Mesenchymal stem cell (in vitro differentiated cells and primary cell): ENCODE measurements at regions not wholly inside any gene's neighbourhood (a gene's known extent, or its start where the extent isn't known, plus 50 kb on each side); places are given as distances from the start of the nearest gene placed in this dataset.

Experiments
- DNase-seq: peaks from one replicate; pipeline ENCODE4 v3.0.0-alpha.2; 2013
- H2AFZ ChIP-seq: one replicate; pipeline ENCODE4 v1.6.1; 2013; ENCODE audit warnings: low read depth, mild to moderate bottlenecking, control low read depth, inconsistent platforms, low read length, moderate library complexity
- H2AK5ac ChIP-seq: 2 replicates; pipeline ENCODE4 v1.6.1; 2013; ENCODE audit warnings: low read length, moderate library complexity, mild to moderate bottlenecking, inconsistent platforms; ENCODE audit not compliant: severe bottlenecking
- H2BK120ac ChIP-seq: one replicate; pipeline ENCODE4 v1.6.1; 2013; ENCODE audit warnings: low read depth, mild to moderate bottlenecking, inconsistent platforms, low read length, moderate library complexity
- H2BK12ac ChIP-seq, 2 experiments: one replicate each; pipeline ENCODE4 v1.6.1; 2013; ENCODE audit warnings: inconsistent platforms in 2 of 2, low read length in 2 of 2, mild to moderate bottlenecking in 2 of 2, moderate library complexity in 2 of 2, control low read depth in 1 of 2
- H2BK15ac ChIP-seq: one replicate; pipeline ENCODE4 v1.6.1; 2013; ENCODE audit warnings: mild to moderate bottlenecking, low read depth, inconsistent platforms; ENCODE audit not compliant: poor library complexity, severe bottlenecking
- H2BK5ac ChIP-seq: 2 replicates; pipeline ENCODE4 v1.6.1; 2013; ENCODE audit warnings: low read depth, mild to moderate bottlenecking, low read length, control low read depth, inconsistent platforms; ENCODE audit not compliant: poor library complexity, severe bottlenecking
- H3K14ac ChIP-seq, 2 experiments: one replicate each; pipeline ENCODE4 v1.6.1; 2013; ENCODE audit warnings: inconsistent platforms in 2 of 2, low read length in 2 of 2, control low read depth in 1 of 2, mild to moderate bottlenecking in 1 of 2, moderate library complexity in 1 of 2
- H3K18ac ChIP-seq, 2 experiments: one replicate each; pipeline ENCODE4 v1.6.1; 2013; ENCODE audit warnings: inconsistent platforms in 2 of 2, low read length in 2 of 2, control low read depth in 1 of 2, low read depth in 1 of 2, mild to moderate bottlenecking in 1 of 2
- H3K23ac ChIP-seq, 2 experiments: one replicate each; pipeline ENCODE4 v1.6.1; 2013; ENCODE audit warnings: inconsistent platforms in 2 of 2, low read length in 2 of 2, mild to moderate bottlenecking in 2 of 2, moderate library complexity in 2 of 2, control low read depth in 1 of 2
- H3K27ac ChIP-seq: 2 replicates; pipeline ENCODE4 v1.5.1; 2013; ENCODE audit warnings: mild to moderate bottlenecking, moderate library complexity, low read length, control low read depth, inconsistent platforms; ENCODE audit not compliant: poor library complexity, severe bottlenecking
- H3K27me3 ChIP-seq, 2 experiments: 2 replicates each; pipeline versions ENCODE4 v1.6.1 to v1.7.0; 2013; ENCODE audit warnings: low read length in 2 of 2, mild to moderate bottlenecking in 2 of 2, moderate library complexity in 2 of 2, control low read depth in 1 of 2, inconsistent platforms in 1 of 2; ENCODE audit not compliant: control insufficient read depth in 1 of 2, insufficient read depth in 1 of 2
- H3K36me3 ChIP-seq, 2 experiments: 2 replicates each; pipeline versions ENCODE4 v1.6.1 to v1.7.0; 2013; ENCODE audit warnings: low read length in 2 of 2, control low read depth in 1 of 2, inconsistent platforms in 1 of 2, low read depth in 1 of 2, mild to moderate bottlenecking in 1 of 2; ENCODE audit not compliant: insufficient read depth in 2 of 2, control insufficient read depth in 1 of 2
- H3K4ac ChIP-seq, 2 experiments: one replicate each; pipeline ENCODE4 v1.6.1; 2013; ENCODE audit warnings: inconsistent platforms in 2 of 2, low read length in 2 of 2, mild to moderate bottlenecking in 2 of 2, moderate library complexity in 2 of 2, control low read depth in 1 of 2, low read depth in 1 of 2
- H3K4me1 ChIP-seq: 2 replicates; pipeline ENCODE4 v1.6.1; 2013; ENCODE audit warnings: low read depth, low read length, control low read depth; ENCODE audit not compliant: control insufficient read depth, insufficient read depth
- H3K4me2 ChIP-seq: 2 replicates; pipeline ENCODE4 v1.6.1; 2013; ENCODE audit warnings: low read length, mild to moderate bottlenecking, inconsistent platforms; ENCODE audit not compliant: poor library complexity, severe bottlenecking
- H3K4me3 ChIP-seq, 2 experiments: 2 replicates each; pipeline versions ENCODE4 v1.5.1 to v1.7.0; 2013; ENCODE audit warnings: low read length in 2 of 2, mild to moderate bottlenecking in 2 of 2, control low read depth in 1 of 2, low read depth in 1 of 2; ENCODE audit not compliant: insufficient read depth in 1 of 2
- H3K79me1 ChIP-seq: replicated peaks from 2 replicates; pipeline ENCODE4 v1.6.1; 2013; ENCODE audit warnings: mild to moderate bottlenecking, control low read depth, low read length, inconsistent platforms; ENCODE audit not compliant: poor library complexity, severe bottlenecking
- H3K9ac ChIP-seq: 2 replicates; pipeline ENCODE4 v1.7.0; 2013; ENCODE audit warnings: mild to moderate bottlenecking, low read length, moderate library complexity
- H3K9me3 ChIP-seq: 2 replicates; pipeline ENCODE4 v1.7.0; 2013; ENCODE audit warnings: mild to moderate bottlenecking, low read length; ENCODE audit not compliant: control insufficient read depth
- H4K8ac ChIP-seq: one replicate; pipeline ENCODE4 v1.6.1; 2013; ENCODE audit warnings: inconsistent platforms, mild to moderate bottlenecking, low read length, moderate library complexity
- H4K91ac ChIP-seq: one replicate; pipeline ENCODE4 v1.6.1; 2013; ENCODE audit warnings: mild to moderate bottlenecking, low read length, inconsistent platforms
- WGBS: methylation state at CpG from one replicate; pipeline ENCODE4 v1.1.7; 2013; ENCODE audit warnings: mixed read lengths; 5-methylcytosine and 5-hydroxymethylcytosine counted together

DNA sequence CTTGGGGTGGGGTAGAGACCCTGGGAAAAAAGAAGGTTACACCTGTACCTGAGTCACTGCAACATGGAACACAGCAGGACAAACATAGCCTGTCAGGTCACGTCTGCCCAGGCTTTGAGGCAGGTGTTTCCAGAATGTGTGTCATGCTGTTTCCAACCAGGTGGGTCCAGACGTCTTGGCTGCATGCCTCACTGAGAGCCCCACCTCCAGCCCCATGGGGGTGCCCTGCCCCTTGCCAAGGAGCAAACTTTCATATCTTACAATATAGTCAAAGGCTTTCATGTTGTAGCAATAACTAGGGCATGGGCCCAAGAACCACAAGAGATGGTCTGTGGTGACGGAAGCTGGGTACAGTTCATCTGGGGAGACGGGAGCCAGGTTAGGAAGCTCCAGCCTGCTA, 499.7 kb downstream of the BCL11A start:
- no peak overlapping the region for H3K4me3 ChIP-seq

DNA sequence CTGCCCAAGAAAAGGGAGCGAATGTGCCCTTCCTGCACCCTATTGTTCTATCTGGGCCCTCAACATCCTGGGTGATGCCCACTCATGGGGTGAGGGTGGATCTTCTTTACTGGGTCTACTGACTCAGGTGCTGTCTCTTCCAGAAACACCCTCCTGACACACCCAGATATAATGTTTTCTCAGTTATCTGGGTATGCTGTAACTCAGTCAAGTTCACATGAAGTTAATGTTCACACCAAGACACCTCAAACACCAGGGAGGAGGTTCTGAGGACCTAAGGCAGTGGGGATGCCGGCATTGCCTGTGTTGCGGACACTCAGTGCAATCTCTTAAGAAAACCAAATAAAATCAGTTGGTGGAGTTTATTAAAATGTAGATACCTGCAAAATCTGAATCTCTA, 500.9 kb downstream of the BCL11A start:
- H3K4me1 ChIP-seq: no peaks in the 10 kb centered on the region
- no peak overlapping the region for H3K23ac ChIP-seq
- H3K9me3 ChIP-seq: no peaks in the 10 kb centered on the region
- H3K4ac ChIP-seq: no peak overlapping the region
- no peak overlapping the region for H3K4me3 ChIP-seq
- H4K91ac ChIP-seq: no peak overlapping the region
- H3K36me3 ChIP-seq: no peaks in the 10 kb centered on the region
- no peak overlapping the region for H3K4me2 ChIP-seq
- no peak overlapping the region for H4K8ac ChIP-seq
- H3K9ac ChIP-seq: no peak overlapping the region
- no peak overlapping the region for H2AK5ac ChIP-seq
- WGBS: no CpG with 5 or more reads among the region's 3 CpGs
- H2BK15ac ChIP-seq: no peak overlapping the region
- H3K27ac ChIP-seq: no peak overlapping the region
- no peak overlapping the region for H3K18ac ChIP-seq
- H2BK120ac ChIP-seq: no peak overlapping the region
- H2BK12ac ChIP-seq: no peak overlapping the region
- H2AFZ ChIP-seq: no peak overlapping the region
- no peaks in the 10 kb centered on the region for H3K27me3 ChIP-seq
- H2BK5ac ChIP-seq: no peak overlapping the region
- H3K14ac ChIP-seq: no peak overlapping the region
- no peaks in the 10 kb centered on the region for H3K79me1 ChIP-seq
- no peak for DNase-seq

More for the DNA sequence above, 499.7 kb downstream of the BCL11A start:
- H3K4ac ChIP-seq: no peak overlapping the region
- H2AFZ ChIP-seq: no peak overlapping the region
- H3K36me3 ChIP-seq: no peaks in the 10 kb centered on the region
- no peaks in the 10 kb centered on the region for H3K27me3 ChIP-seq
- no peak overlapping the region for H3K27ac ChIP-seq
- no peak for DNase-seq
- no peak overlapping the region for H3K18ac ChIP-seq
- no peak overlapping the region for H2BK120ac ChIP-seq
- no peak overlapping the region for H3K4me2 ChIP-seq
- 79% methylated on average over 3 of the region's 4 CpGs for WGBS
- no peaks in the 10 kb centered on the region for H3K79me1 ChIP-seq
- no peak overlapping the region for H3K9ac ChIP-seq
- no peak overlapping the region for H3K23ac ChIP-seq
- H2BK12ac ChIP-seq: no peak overlapping the region
- H3K4me1 ChIP-seq: no peaks in the 10 kb centered on the region
- H4K8ac ChIP-seq: no peak overlapping the region
- no peak overlapping the region for H2BK15ac ChIP-seq
- no peak overlapping the region for H4K91ac ChIP-seq
- H2BK5ac ChIP-seq: no peak overlapping the region
- H2AK5ac ChIP-seq: no peak overlapping the region
- no peaks in the 10 kb centered on the region for H3K9me3 ChIP-seq
- H3K14ac ChIP-seq: no peak overlapping the region

DNA sequence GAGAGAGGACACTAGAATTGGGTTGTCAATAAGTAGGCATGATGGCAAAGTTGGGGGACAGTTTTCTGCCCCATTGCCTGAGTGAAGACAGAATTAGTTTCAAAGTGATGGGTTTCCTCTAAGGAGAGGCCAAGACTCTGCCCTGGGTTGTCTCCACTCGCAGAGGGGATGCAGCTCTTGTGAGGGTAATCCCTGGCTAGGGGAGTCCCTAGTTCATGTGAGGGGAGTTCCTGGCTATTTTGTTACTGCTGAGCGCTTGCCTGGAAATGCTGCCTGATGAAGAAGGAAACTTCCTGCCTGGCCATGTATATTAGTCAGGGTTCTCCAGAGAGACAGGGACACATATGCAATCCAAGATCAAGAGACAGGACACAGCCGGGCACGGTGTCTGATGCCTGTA, 501.5 kb downstream of the BCL11A start:
- Histone ChIP-seq H2BK5ac (no peak overlapping the region), H2BK12ac (no peak overlapping the region), H2AFZ (no peak overlapping the region), H2BK15ac (no peak overlapping the region), H3K18ac (no peak overlapping the region), H3K36me3 (no peaks in the 10 kb centered on the region), H3K27ac (no peak overlapping the region), H3K14ac (no peak overlapping the region), H4K8ac (no peak overlapping the region), H3K4ac (no peak overlapping the region), H3K79me1 (no peaks in the 10 kb centered on the region), H4K91ac (no peak overlapping the region), H2BK120ac (no peak overlapping the region), H3K9ac (no peak overlapping the region), H3K27me3 (no peaks in the 10 kb centered on the region), H3K4me2 (no peak overlapping the region), H3K4me1 (no peaks in the 10 kb centered on the region), H2AK5ac (no peak overlapping the region), H3K4me3 (no peak overlapping the region), H3K9me3 (no peaks in the 10 kb centered on the region), H3K23ac (no peak overlapping the region)
- WGBS: 88% methylated on average over 4 of the region's 4 CpGs
- DNase-seq: no peak

DNA sequence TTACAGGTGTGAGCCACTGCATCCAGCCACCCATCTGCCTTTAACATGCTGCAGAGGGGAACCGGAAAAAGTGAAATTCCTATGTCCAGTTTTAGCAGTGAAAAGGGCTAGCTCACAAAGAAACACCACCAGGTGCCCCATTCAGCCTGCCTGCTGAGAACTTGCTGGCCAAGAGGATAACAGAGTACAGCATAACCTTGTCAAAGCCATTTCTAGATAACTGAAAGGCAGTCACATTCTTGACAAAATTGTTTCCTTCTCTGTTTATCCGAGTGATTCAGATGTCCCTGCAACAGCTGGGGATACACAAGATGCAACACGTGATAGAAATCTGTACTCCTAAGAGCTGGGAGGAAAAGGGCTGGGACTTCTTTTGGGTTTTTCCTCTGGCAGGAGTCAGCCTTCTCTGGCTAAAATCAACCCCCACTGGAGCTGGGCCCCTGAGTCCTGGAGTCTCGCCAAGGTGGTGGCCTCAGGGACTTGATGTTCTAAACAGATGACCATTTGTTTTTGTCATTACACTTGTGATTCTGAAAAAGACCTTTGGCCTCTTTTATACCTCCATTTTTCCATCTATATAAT, 505.4 kb downstream of the BCL11A start:
- no peaks in the 10 kb centered on the region for H3K36me3 ChIP-seq
- DNase-seq: no peak
- H3K79me1 ChIP-seq: no peaks in the 10 kb centered on the region
- H3K4me1 ChIP-seq: no peaks in the 10 kb centered on the region
- H2BK5ac ChIP-seq: no peak overlapping the region
- H3K23ac ChIP-seq: no peak overlapping the region
- H2AK5ac ChIP-seq: no peak overlapping the region
- no peak overlapping the region for H2BK15ac ChIP-seq
- H3K4me3 ChIP-seq: no peak overlapping the region
- H4K8ac ChIP-seq: no peak overlapping the region
- 70% methylated on average over 4 of the region's 4 CpGs for WGBS
- no peak overlapping the region for H3K4me2 ChIP-seq
- H2BK12ac ChIP-seq: no peak overlapping the region
- H3K27me3 ChIP-seq: no peaks in the 10 kb centered on the region
- no peak overlapping the region for H3K4ac ChIP-seq
- H2BK120ac ChIP-seq: no peak overlapping the region
- peaks cover 2% of the 10 kb centered on the region for H3K9me3 ChIP-seq
- H3K9ac ChIP-seq: no peak overlapping the region
- no peak overlapping the region for H3K27ac ChIP-seq
- no peak overlapping the region for H3K14ac ChIP-seq
- H2AFZ ChIP-seq: no peak overlapping the region
- H3K18ac ChIP-seq: no peak overlapping the region
- H4K91ac ChIP-seq: no peak overlapping the region
